ENCODE measurements at regions not wholly inside any gene's neighbourhood (a gene's known extent, or its start where the extent isn't known, plus 50 kb on each side); places are given as distances from the start of the nearest gene placed in this dataset.

- no peaks in the 10 kb centered on the region for H3K79me2 ChIP-seq (ENCODE audit: insufficient read depth, low read length)
- ATAC-seq (no peak), DNase-seq (ENCODE audit: low spot score) (no peak), FAIRE-seq (no peak)
- no TSS peak for BruUV-seq (replicated peaks)
- H3K4me3 ChIP-seq (replicated peaks in 1 of 3; ENCODE audit: insufficient read depth in 1 of 3, low read depth in 2 of 3, low read length in 3 of 3) = no peak overlapping the region
- ChIA-PET POLR2A (no interaction called here), CTCF (ENCODE audit: low intra/inter-chr PET ratio, low total read pairs) (no interaction called here)
- no peak overlapping the region for H3K9ac ChIP-seq (ENCODE audit: insufficient read depth, low read depth, low read length)
- no peak overlapping the region for H3K27ac ChIP-seq (ENCODE audit: extremely low read length, insufficient read depth, low read length)
- H3K27me3 ChIP-seq (ENCODE audit: control insufficient read depth in 1 of 2, insufficient read depth in 2 of 2, low read length in 2 of 2) = no peaks in the 10 kb centered on the region
- intact Hi-C loops (cut with micrococcal nuclease; ENCODE audit: unreplicated experiment) (no loop called here), in situ Hi-C loops (cut with HindIII; ENCODE audit: extremely low pct_ligation_motif_present, low pct_unique_long_range_greater_than_20kb) (no loop called here)
- H3K4me2 ChIP-seq (ENCODE audit: low read depth, low read length) = no peak overlapping the region
- no peak overlapping the region for H2AFZ ChIP-seq (ENCODE audit: low read length)
- TF ChIP-seq KLF11 (CRISPR knock-in tag; IDR thresholded peaks at IDR 0.05) (no peak), PPARG (CRISPR knock-in tag; conservative IDR thresholded peaks at IDR 0.05) (peak; percentile 55)
- H3K4me1 ChIP-seq (ENCODE audit: insufficient read depth, low read length) = peaks cover 65% of the 10 kb centered on the region
- H4K20me1 ChIP-seq (ENCODE audit: insufficient read depth, low read length) = no peaks in the 10 kb centered on the region
- no peaks in the 10 kb centered on the region for H3K9me3 ChIP-seq (ENCODE audit: low read length)
- H3K36me3 ChIP-seq (replicated peaks in 1 of 2; ENCODE audit: control insufficient read depth in 1 of 2, insufficient read depth in 2 of 2, low read length in 2 of 2) = no peaks in the 10 kb centered on the region
- 73% methylated on average over 1 of the region's 1 CpG for WGBS (ENCODE audit: low lambda C conversion rate)
Observed at GRCh38 chr7:47677664-47678063, 95.8 kb upstream of the TNS3 start.

- no TSS peak for BruUV-seq (replicated peaks)
- intact Hi-C loops (cut with micrococcal nuclease; ENCODE audit: unreplicated experiment) = no loop called here
- Histone ChIP-seq H3K79me2 (ENCODE audit: insufficient read depth, low read length) (no peaks in the 10 kb centered on the region), H3K4me1 (ENCODE audit: insufficient read depth, low read length) (peaks cover 70% of the 10 kb centered on the region), H3K27me3 (ENCODE audit: control insufficient read depth in 1 of 2, insufficient read depth in 2 of 2, low read length in 2 of 2) (no peaks in the 10 kb centered on the region), H3K9ac (ENCODE audit: insufficient read depth, low read depth, low read length) (no peak overlapping the region), H3K4me2 (ENCODE audit: low read depth, low read length) (no peak overlapping the region), H3K27ac (ENCODE audit: extremely low read length, insufficient read depth, low read length) (no peak overlapping the region), H3K36me3 (replicated peaks in 1 of 2; ENCODE audit: control insufficient read depth in 1 of 2, insufficient read depth in 2 of 2, low read length in 2 of 2) (no peaks in the 10 kb centered on the region), H3K4me3 (replicated peaks in 1 of 3; ENCODE audit: insufficient read depth in 1 of 3, low read depth in 2 of 3, low read length in 3 of 3) (no peak overlapping the region), H2AFZ (ENCODE audit: low read length) (no peak overlapping the region), H3K9me3 (ENCODE audit: low read length) (no peaks in the 10 kb centered on the region), H4K20me1 (ENCODE audit: insufficient read depth, low read length) (no peaks in the 10 kb centered on the region)
- POLR2A ChIA-PET = no interaction called here
- TF ChIP-seq ZNF766 (CRISPR knock-in tag; IDR thresholded peaks at IDR 0.05; ENCODE audit: borderline replicate concordance) (peak; percentile 91; the same call in 1 of the 2 replicates), ZNF564 (CRISPR knock-in tag; IDR thresholded peaks at IDR 0.05) (peak; percentile 98), ZBTB1 (CRISPR knock-in tag; IDR thresholded peaks at IDR 0.05; ENCODE audit: borderline replicate concordance) (no peak), ZNF552 (CRISPR knock-in tag; IDR thresholded peaks at IDR 0.05; ENCODE audit: borderline replicate concordance) (no peak), SETDB1 (CRISPR knock-in tag; IDR thresholded peaks at IDR 0.05; ENCODE audit: borderline replicate concordance) (no peak)
- in situ Hi-C loops (cut with HindIII; ENCODE audit: extremely low pct_ligation_motif_present, low pct_unique_long_range_greater_than_20kb) = no loop called here
- no peak for ATAC-seq
- whole genome bisulfite sequencing (ENCODE audit: low lambda C conversion rate) = 98% methylated on average over 2 of the region's 2 CpGs
- no peak for DNase-seq (ENCODE audit: low spot score)
- CTCF ChIA-PET (ENCODE audit: low intra/inter-chr PET ratio, low total read pairs) = no interaction called here
- no peak for FAIRE-seq
Observed at GRCh38 chr7:47677093-47677492, 95.2 kb upstream of the TNS3 start.

Data from HepG2 (cell line).